NCI-H1930 (cell line): ENCODE measurements at regions not wholly inside any gene's neighbourhood (a gene's known extent, or its start where the extent isn't known, plus 50 kb on each side); places are given as distances from the start of the nearest gene placed in this dataset.
A peak's percentile ranks its signal among the peaks of the same experiment; 100 is the strongest.

Experiments used
- DNase-seq, 2 experiments: peaks; one replicate each; lab custom pipeline; 2025; lab: John Stamatoyannopoulos, UW

- peak; percentile 28 to 50 for DNase-seq
Observed at GRCh38 chr2:206212673-206213513, 53.2 kb downstream of the EEF1B2 start.

- no peak for DNase-seq
Observed at GRCh38 chr2:206213514-206213845, 53.8 kb downstream of the EEF1B2 start.

- no peak for DNase-seq
Observed at GRCh38 chr2:206217166-206217565, 57.3 kb upstream of the ZDBF2 start.

GRCh38 chr2:206217743-206218142, 56.7 kb upstream of the ZDBF2 start:
- peak in 1 of 2 experiments; percentile 32 for DNase-seq

- no peak for DNase-seq
Observed at GRCh38 chr2:206218156-206218555, 56.3 kb upstream of the ZDBF2 start.

GRCh38 chr2:206218796-206219499, 55.5 kb upstream of the ZDBF2 start:
- DNase-seq, result peak; percentile 11 to 24

- DNase-seq, result no peak
Observed at GRCh38 chr2:206219957-206220356, 54.5 kb upstream of the ZDBF2 start.

- DNase-seq, result no peak
Observed at GRCh38 chr2:206220997-206221396, 53.5 kb upstream of the ZDBF2 start.
